Upper lobe of left lung (tissue), 6 donors: ENCODE measurements at regions not wholly inside any gene's neighbourhood (a gene's known extent, or its start where the extent isn't known, plus 50 kb on each side); places are given as distances from the start of the nearest gene placed in this dataset.
A peak's percentile ranks its signal among the peaks of the same experiment; 100 is the strongest.

Source experiments
- ATAC-seq, 2 donors: fragments of 200-7000 bp; cut with Tn5 transposase; one replicate each; pipeline ENCODE4 v1.9.1; 2022; ENCODE audit warnings: mild to moderate bottlenecking in 2 of 2, moderate library complexity in 2 of 2; ENCODE audit not compliant: low FRiP score in 2 of 2
- DNase-seq, 2 donors: peaks; one replicate each; pipeline ENCODE4 v3.0.0-alpha.2; 2019 to 2020
- H3K27ac ChIP-seq, 4 donors: fragments of 200-600 bp; sonication (generic); one replicate each; pipeline ENCODE4 v1.5.1; 2016 to 2019
- H3K27me3 ChIP-seq, 4 donors: fragments of 200-600 bp; sonication (generic); one replicate each; pipeline ENCODE4 v1.5.1; 2017 to 2019
- H3K36me3 ChIP-seq, 4 donors: fragments of 200-600 bp; sonication (generic); one replicate each; pipeline ENCODE4 v1.5.1; 2016 to 2019
- H3K4me1 ChIP-seq, 4 donors: fragments of 200-600 bp; sonication (generic); one replicate each; pipeline ENCODE4 v1.5.1; 2018 to 2019
- H3K4me3 ChIP-seq, 4 donors: fragments of 200-600 bp; sonication (generic); one replicate each; pipeline ENCODE4 v1.5.1; 2017 to 2019; ENCODE audit warnings: mild to moderate bottlenecking in 2 of 4, moderate library complexity in 1 of 4
- H3K9me3 ChIP-seq, 4 donors: fragments of 200-600 bp; sonication (generic); one replicate each; pipeline ENCODE4 v1.5.1; 2018 to 2019
- EP300 ChIP-seq, 4 donors: sonication (generic); formaldehyde crosslinking; IDR thresholded peaks; one replicate each; pipeline ENCODE4 v1.5.1; 2017; ENCODE audit warnings: antibody characterized with exemption in 4 of 4, control low read depth in 2 of 4
- POLR2A ChIP-seq, 4 donors: fragments of 450-650 bp; IDR thresholded peaks; one replicate each; pipeline ENCODE4 v1.5.1; 2016 to 2017; ENCODE audit warnings: antibody characterized with exemption in 4 of 4, mild to moderate bottlenecking in 2 of 4
- POLR2AphosphoS5 ChIP-seq, 2 donors: sonication (generic); formaldehyde crosslinking; IDR thresholded peaks; one replicate each; pipeline ENCODE4 v1.5.1; 2017; ENCODE audit warnings: antibody characterized with exemption in 2 of 2
- WGBS, 2 donors: methylation state at CpG; one replicate each; pipeline ENCODE4 v1.1.5; 2017 to 2018; 5-methylcytosine and 5-hydroxymethylcytosine counted together
- TF ChIP-seq, protein P1 (sequence below), 6 experiments: fragments of 450-650 bp in 4 of 6; fragments of 200-600 bp in 2 of 6; sonication (generic) in 2 of 6; IDR thresholded peaks; one replicate each; pipeline ENCODE4 v1.5.1; 2016 to 2019; ENCODE audit warnings: antibody characterized with exemption in 6 of 6
- donor health status: DM: no; HTN: no; CAD: no; lungs with moderate emphysema.
- donor health status: DM: no; HTN: yes; CAD: no; lungs with severe emphysema.

DNA sequence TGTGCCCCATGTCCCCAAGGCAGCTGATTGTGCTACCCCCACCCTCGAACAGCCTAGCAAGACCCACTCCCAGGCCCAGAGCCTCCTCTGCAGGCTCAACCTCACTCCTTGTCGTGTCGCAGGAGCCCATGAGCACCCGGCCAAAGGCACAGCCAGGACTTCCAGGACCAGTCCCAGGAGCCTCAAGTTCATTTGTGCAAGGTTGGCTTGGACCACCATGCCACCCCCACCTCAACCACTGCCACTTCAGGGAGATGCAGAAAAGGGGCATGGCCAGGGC lies 54.4 kb upstream of the KRTAP11-1 start:
- Histone ChIP-seq H3K36me3 (no peaks in the 10 kb centered on the region), H3K4me1 (no peaks in the 10 kb centered on the region), H3K9me3 (peaks cover 0 to 14% (median 0%) of the 10 kb centered on the region in 4 donors), H3K27me3 (no peaks in the 10 kb centered on the region), H3K4me3 (no peak overlapping the region), H3K27ac (no peak overlapping the region)
- DNase-seq = no peak
- TF ChIP-seq, protein P1, sequence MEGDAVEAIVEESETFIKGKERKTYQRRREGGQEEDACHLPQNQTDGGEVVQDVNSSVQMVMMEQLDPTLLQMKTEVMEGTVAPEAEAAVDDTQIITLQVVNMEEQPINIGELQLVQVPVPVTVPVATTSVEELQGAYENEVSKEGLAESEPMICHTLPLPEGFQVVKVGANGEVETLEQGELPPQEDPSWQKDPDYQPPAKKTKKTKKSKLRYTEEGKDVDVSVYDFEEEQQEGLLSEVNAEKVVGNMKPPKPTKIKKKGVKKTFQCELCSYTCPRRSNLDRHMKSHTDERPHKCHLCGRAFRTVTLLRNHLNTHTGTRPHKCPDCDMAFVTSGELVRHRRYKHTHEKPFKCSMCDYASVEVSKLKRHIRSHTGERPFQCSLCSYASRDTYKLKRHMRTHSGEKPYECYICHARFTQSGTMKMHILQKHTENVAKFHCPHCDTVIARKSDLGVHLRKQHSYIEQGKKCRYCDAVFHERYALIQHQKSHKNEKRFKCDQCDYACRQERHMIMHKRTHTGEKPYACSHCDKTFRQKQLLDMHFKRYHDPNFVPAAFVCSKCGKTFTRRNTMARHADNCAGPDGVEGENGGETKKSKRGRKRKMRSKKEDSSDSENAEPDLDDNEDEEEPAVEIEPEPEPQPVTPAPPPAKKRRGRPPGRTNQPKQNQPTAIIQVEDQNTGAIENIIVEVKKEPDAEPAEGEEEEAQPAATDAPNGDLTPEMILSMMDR (IDR thresholded peaks at IDR 0.05) = no peak
- TF ChIP-seq POLR2A (IDR thresholded peaks at IDR 0.05) = no peak
- no peak for TF ChIP-seq POLR2AphosphoS5 (IDR thresholded peaks at IDR 0.05)
- TF ChIP-seq EP300 (IDR thresholded peaks at IDR 0.05) = no peak
- ATAC-seq = peak; percentile 14 to 32
- 97% methylated on average over 4 of the region's 4 CpGs; no CpG with 5 or more reads in 1 of the 2 donors for WGBS, 2 donors

DNA sequence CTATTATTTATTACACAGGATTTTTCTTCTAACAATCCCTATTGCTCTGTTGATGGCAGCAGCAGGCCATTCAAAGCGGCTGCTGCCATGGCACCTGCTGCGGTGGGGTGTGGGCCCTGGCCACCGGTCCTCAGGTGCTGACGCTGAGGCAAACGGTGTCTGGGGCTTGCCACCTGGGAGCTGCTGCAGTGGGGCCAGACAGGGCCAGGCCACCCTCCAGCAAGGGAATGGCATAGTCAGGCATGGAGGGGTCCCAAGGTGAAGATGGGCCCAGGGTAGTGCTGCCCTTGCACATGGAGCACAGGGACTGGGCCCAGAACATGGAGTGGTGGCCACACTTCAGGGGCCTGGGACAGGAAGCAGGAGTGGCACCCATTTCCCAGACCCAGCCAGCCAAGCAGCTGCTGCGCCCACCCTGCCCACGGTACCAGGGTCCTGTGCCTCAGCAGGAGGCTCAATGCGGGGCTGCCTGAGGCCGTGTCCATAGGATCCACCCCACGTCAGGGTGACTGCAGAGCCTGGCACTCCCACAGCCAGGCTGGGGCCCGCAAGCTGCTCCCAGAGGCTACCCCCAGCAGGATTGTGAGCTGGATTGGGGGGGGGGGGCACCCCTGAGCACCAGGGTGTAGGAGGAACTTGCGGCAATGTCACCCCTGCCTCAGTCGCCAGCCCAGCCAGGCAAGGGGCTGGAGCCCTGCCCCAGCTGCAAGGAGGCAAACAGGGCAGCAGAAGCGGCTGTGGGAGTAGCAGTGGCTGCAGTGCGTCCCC lies 53.9 kb upstream of the KRTAP11-1 start:
- no peak overlapping the region for H3K27ac ChIP-seq
- H3K9me3 ChIP-seq = peaks cover 0 to 14% (median 0%) of the 10 kb centered on the region in 4 donors
- DNase-seq (peak in 1 of 2 donors; percentile 58), ATAC-seq (peak; percentile 14 to 39)
- no peak overlapping the region for H3K4me3 ChIP-seq
- H3K4me1 ChIP-seq = no peaks in the 10 kb centered on the region
- H3K36me3 ChIP-seq = no peaks in the 10 kb centered on the region
- H3K27me3 ChIP-seq = no peaks in the 10 kb centered on the region
- TF ChIP-seq, protein P1 (IDR thresholded peaks at IDR 0.05) = no peak
- TF ChIP-seq EP300 (IDR thresholded peaks at IDR 0.05) = no peak
- no peak for TF ChIP-seq POLR2A (IDR thresholded peaks at IDR 0.05)
- TF ChIP-seq POLR2AphosphoS5 (IDR thresholded peaks at IDR 0.05) = no peak
- 97 to 100% methylated on average over 5 to 13 of the region's 15 CpGs for WGBS, 2 donors

DNA sequence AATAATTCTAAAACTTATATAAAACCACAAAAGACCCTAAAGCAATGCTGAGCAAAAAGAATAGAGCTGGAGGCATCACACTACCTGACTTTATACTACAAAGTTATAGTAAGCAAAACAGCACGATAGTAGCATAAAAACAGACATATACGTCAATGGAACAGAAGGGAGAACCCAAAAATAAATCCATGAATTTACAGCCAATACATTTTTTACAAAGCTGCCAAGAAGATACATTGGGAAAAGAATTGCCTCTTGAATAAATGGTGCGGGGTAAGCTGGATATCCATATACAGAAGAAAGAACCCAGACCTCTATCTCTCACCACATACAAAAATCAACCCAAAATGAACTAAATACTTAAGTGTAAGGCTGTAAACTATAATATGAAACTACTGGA lies 51.3 kb upstream of the KRTAP11-1 start:
- TF ChIP-seq POLR2A (IDR thresholded peaks at IDR 0.05) = no peak
- TF ChIP-seq, protein P1 (IDR thresholded peaks at IDR 0.05) = no peak
- no peak for TF ChIP-seq EP300 (IDR thresholded peaks at IDR 0.05)
- TF ChIP-seq POLR2AphosphoS5 (IDR thresholded peaks at IDR 0.05) = no peak
- Histone ChIP-seq H3K4me1 (no peaks in the 10 kb centered on the region), H3K27ac (no peak overlapping the region), H3K27me3 (no peaks in the 10 kb centered on the region), H3K36me3 (no peaks in the 10 kb centered on the region), H3K9me3 (peaks cover 0 to 14% (median 0%) of the 10 kb centered on the region in 4 donors), H3K4me3 (no peak overlapping the region)
- ATAC-seq (no peak), DNase-seq (no peak)
- 89 to 93% methylated on average over 3 of the region's 3 CpGs for WGBS, 2 donors
